ENCODE measurements at regions not wholly inside any gene's neighbourhood (a gene's known extent, or its start where the extent isn't known, plus 50 kb on each side); places are given as distances from the start of the nearest gene placed in this dataset.

GRCh38 chr2:139366681-139367080 lies 586.5 kb upstream of the NXPH2 start:
- DNase-seq: peak in 3 of 4 donors; percentile 1 to 35 (median 5)
- ATAC-seq: peak; percentile 93
- Histone ChIP-seq H3K27me3 (no peaks in the 10 kb centered on the region), H3K4me3 (no peak overlapping the region), H3K9me3 (peaks cover 0 to 5% of the 10 kb centered on the region in 2 donors), H3K4me1 (no peaks in the 10 kb centered on the region), H3K27ac (no peak overlapping the region), H3K36me3 (no peaks in the 10 kb centered on the region)
- no peak for TF ChIP-seq CTCF (IDR thresholded peaks at IDR 0.05)
- intact Hi-C loops (cut with DNase I): no loop called here

DNA sequence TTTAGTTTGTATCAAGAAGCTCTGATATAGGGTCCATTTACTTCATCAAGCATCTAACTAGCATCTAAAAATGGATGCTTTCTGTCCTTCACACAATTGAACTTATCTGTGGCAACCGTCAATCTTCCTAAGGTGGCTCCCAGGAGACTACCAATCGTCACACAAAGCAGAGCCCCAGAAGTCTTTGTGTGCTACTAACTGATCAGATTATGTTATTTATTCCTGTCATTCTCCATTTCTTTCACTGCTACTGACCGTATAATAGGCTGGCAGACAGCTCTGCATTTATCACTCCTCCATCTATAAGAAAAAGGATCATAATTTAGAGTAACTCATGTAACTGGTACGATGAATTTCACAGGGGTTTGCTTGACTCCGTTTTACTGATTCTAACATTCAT lies 585.0 kb upstream of the NXPH2 start:
- intact Hi-C loops (cut with DNase I): no loop called here
- Histone ChIP-seq H3K4me1 (no peaks in the 10 kb centered on the region), H3K36me3 (no peaks in the 10 kb centered on the region)

DNA sequence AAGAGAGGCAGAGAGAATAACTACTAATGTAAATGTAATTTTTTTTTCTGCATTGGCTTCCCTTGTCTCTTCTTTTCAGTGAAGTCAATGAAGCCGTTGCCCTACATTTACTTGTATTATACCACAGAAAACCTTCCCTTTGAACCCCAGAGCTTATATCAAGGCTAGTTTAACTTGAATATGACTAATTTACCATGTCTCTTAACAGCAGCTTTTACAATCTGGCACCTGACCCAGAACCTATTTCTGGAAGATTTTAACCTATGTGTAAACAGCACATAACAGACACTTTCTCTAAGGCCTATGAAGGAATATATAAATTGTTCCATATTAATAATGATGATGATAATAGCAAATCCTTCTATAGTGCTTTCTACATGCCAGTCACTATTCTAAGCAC lies 580.5 kb upstream of the NXPH2 start:
- Histone ChIP-seq H3K4me3 (no peak overlapping the region), H3K4me1 (no peaks in the 10 kb centered on the region), H3K36me3 (no peaks in the 10 kb centered on the region), H3K27me3 (no peaks in the 10 kb centered on the region), H3K27ac (no peak overlapping the region), H3K9me3 (no peaks in the 10 kb centered on the region)
- no peak for TF ChIP-seq CTCF (IDR thresholded peaks at IDR 0.05)
- ATAC-seq (no peak), DNase-seq (no peak)
- intact Hi-C loops (cut with DNase I): no loop called here

More for the DNA sequence above, 585.0 kb upstream of the NXPH2 start:
- no peak for TF ChIP-seq CTCF (IDR thresholded peaks at IDR 0.05)
- DNase-seq (no peak), ATAC-seq (no peak)
- Histone ChIP-seq H3K4me3 (no peak overlapping the region), H3K9me3 (no peaks in the 10 kb centered on the region), H3K27me3 (no peaks in the 10 kb centered on the region), H3K27ac (no peak overlapping the region)

- DNase-seq (no peak), ATAC-seq (no peak)
- no peak for TF ChIP-seq CTCF (IDR thresholded peaks at IDR 0.05)
- Histone ChIP-seq H3K4me3 (no peak overlapping the region), H3K4me1 (no peaks in the 10 kb centered on the region), H3K9me3 (no peaks in the 10 kb centered on the region), H3K27me3 (no peaks in the 10 kb centered on the region), H3K27ac (no peak overlapping the region), H3K36me3 (no peaks in the 10 kb centered on the region)
- intact Hi-C loops (cut with DNase I): no loop called here
These were observed 579.6 kb upstream of the NXPH2 start for GRCh38 chr2:139359818-139360217.

- H3K36me3 ChIP-seq: no peaks in the 10 kb centered on the region
- no peak overlapping the region for H3K27ac ChIP-seq
- DNase-seq: no peak
- H3K4me3 ChIP-seq: no peak overlapping the region
- H3K27me3 ChIP-seq: no peaks in the 10 kb centered on the region
- peaks cover 0 to 12% of the 10 kb centered on the region in 2 donors for H3K9me3 ChIP-seq
- intact Hi-C loops (cut with DNase I): no loop called here
- TF ChIP-seq CTCF (IDR thresholded peaks at IDR 0.05): no peak
- ATAC-seq: no peak
- H3K4me1 ChIP-seq: no peaks in the 10 kb centered on the region
These were observed 577.8 kb upstream of the NXPH2 start for GRCh38 chr2:139357972-139358371.
